22Rv1 (cell line): ENCODE measurements at regions not wholly inside any gene's neighbourhood (a gene's known extent, or its start where the extent isn't known, plus 50 kb on each side); places are given as distances from the start of the nearest gene placed in this dataset.

Experiments
- ZFX ChIP-seq: fragments of 450-650 bp; IDR thresholded peaks from 2 replicates; pipeline ENCODE4 v1.6.1; 2017; ENCODE audit warnings: antibody characterized with exemption, borderline replicate concordance
- TF ChIP-seq, protein P1 (sequence below): fragments of 450-650 bp; IDR thresholded peaks from 2 replicates; pipeline ENCODE4 v1.5.1; 2017; ENCODE audit warnings: mild to moderate bottlenecking

- TF ChIP-seq, protein P1, sequence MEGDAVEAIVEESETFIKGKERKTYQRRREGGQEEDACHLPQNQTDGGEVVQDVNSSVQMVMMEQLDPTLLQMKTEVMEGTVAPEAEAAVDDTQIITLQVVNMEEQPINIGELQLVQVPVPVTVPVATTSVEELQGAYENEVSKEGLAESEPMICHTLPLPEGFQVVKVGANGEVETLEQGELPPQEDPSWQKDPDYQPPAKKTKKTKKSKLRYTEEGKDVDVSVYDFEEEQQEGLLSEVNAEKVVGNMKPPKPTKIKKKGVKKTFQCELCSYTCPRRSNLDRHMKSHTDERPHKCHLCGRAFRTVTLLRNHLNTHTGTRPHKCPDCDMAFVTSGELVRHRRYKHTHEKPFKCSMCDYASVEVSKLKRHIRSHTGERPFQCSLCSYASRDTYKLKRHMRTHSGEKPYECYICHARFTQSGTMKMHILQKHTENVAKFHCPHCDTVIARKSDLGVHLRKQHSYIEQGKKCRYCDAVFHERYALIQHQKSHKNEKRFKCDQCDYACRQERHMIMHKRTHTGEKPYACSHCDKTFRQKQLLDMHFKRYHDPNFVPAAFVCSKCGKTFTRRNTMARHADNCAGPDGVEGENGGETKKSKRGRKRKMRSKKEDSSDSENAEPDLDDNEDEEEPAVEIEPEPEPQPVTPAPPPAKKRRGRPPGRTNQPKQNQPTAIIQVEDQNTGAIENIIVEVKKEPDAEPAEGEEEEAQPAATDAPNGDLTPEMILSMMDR: no peak
- TF ChIP-seq ZFX: no peak
These were observed 528.6 kb downstream of the TAFA4 start for GRCh38 chr3:68403741-68404140.
